T-helper 9 cell (primary cell): ENCODE measurements at regions not wholly inside any gene's neighbourhood (a gene's known extent, or its start where the extent isn't known, plus 50 kb on each side); places are given as distances from the start of the nearest gene placed in this dataset.
"Not testable (repeated sequence)": the region's sequence is repeated elsewhere in the genome, so short reads cannot be mapped to it uniquely, and the experiment has no call there.

Experiments used
- DNase-seq: peaks from one replicate; pipeline ENCODE4 v3.0.0-alpha.2; 2020

GRCh38 chr4:188287169-188287894, 148.1 kb downstream of the TRIML1 start:
- DNase-seq = no peak

GRCh38 chr4:188289531-188290125, 150.4 kb downstream of the TRIML1 start:
- DNase-seq = no peak

- DNase-seq = no peak
These were observed 156.7 kb downstream of the TRIML1 start for GRCh38 chr4:188295899-188296298.

GRCh38 chr4:188296331-188296730, 157.1 kb downstream of the TRIML1 start:
- DNase-seq = no peak

GRCh38 chr4:188297873-188298272, 158.6 kb downstream of the TRIML1 start:
- no peak for DNase-seq

- no peak for DNase-seq
These were observed 159.9 kb downstream of the TRIML1 start for GRCh38 chr4:188299161-188299560.

- DNase-seq = no peak
These were observed 161.1 kb downstream of the TRIML1 start for GRCh38 chr4:188300385-188300784.

GRCh38 chr4:188305690-188306089, 166.4 kb downstream of the TRIML1 start:
- no peak for DNase-seq

- no peak for DNase-seq
These were observed 168.3 kb downstream of the TRIML1 start for GRCh38 chr4:188307591-188307990.

GRCh38 chr4:188308142-188308541, 168.9 kb downstream of the TRIML1 start:
- no peak for DNase-seq

- no peak for DNase-seq
These were observed 177.2 kb downstream of the TRIML1 start for GRCh38 chr4:188316391-188316790.

GRCh38 chr4:188328966-188329365, 189.7 kb downstream of the TRIML1 start:
- DNase-seq = no peak

GRCh38 chr4:188329521-188329920, 190.3 kb downstream of the TRIML1 start:
- no peak for DNase-seq

GRCh38 chr4:188332265-188332664, 193.0 kb downstream of the TRIML1 start:
- DNase-seq = no peak

- DNase-seq = no peak
These were observed 197.7 kb downstream of the TRIML1 start for GRCh38 chr4:188336891-188337290.

GRCh38 chr4:188341428-188341827, 202.2 kb downstream of the TRIML1 start:
- no peak for DNase-seq

- DNase-seq = no peak
These were observed 207.0 kb downstream of the TRIML1 start for GRCh38 chr4:188346171-188346809.

- DNase-seq = no peak
These were observed 208.1 kb downstream of the TRIML1 start for GRCh38 chr4:188347339-188347738.

GRCh38 chr4:188349569-188349968, 210.3 kb downstream of the TRIML1 start:
- not testable (repeated sequence) for DNase-seq

- DNase-seq = no peak
These were observed 224.0 kb downstream of the TRIML1 start for GRCh38 chr4:188363196-188363595.

GRCh38 chr4:188370777-188371176, 231.5 kb downstream of the TRIML1 start:
- DNase-seq = no peak

GRCh38 chr4:188372058-188372457, 232.8 kb downstream of the TRIML1 start:
- DNase-seq = no peak

- DNase-seq = no peak
These were observed 233.6 kb downstream of the TRIML1 start for GRCh38 chr4:188372829-188373228.

GRCh38 chr4:188374871-188375270, 235.6 kb downstream of the TRIML1 start:
- DNase-seq = no peak
